ENCODE measurements at regions not wholly inside any gene's neighbourhood (a gene's known extent, or its start where the extent isn't known, plus 50 kb on each side); places are given as distances from the start of the nearest gene placed in this dataset.

DNA sequence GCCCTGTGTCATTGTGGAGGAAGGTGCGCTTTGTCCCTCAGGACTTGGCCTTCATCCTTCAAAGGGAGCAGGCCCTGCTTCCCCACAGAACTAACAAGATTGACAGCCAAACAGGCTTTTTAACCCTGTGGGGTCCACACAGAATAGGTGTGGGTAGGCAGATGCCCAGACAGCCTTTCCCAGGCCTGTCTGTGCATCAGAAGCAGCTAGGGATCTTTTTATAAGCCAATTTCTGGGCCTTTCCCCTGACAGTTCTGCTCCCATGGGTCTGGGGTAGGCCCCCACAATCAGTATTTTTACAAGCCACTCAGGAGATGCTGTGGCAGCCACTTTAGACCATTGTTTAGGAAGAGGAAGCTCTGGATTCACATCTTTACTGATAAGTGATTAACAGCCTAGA is 69.2 kb downstream of the MRPL46 start (continued):
- TF ChIP-seq, protein P1, sequence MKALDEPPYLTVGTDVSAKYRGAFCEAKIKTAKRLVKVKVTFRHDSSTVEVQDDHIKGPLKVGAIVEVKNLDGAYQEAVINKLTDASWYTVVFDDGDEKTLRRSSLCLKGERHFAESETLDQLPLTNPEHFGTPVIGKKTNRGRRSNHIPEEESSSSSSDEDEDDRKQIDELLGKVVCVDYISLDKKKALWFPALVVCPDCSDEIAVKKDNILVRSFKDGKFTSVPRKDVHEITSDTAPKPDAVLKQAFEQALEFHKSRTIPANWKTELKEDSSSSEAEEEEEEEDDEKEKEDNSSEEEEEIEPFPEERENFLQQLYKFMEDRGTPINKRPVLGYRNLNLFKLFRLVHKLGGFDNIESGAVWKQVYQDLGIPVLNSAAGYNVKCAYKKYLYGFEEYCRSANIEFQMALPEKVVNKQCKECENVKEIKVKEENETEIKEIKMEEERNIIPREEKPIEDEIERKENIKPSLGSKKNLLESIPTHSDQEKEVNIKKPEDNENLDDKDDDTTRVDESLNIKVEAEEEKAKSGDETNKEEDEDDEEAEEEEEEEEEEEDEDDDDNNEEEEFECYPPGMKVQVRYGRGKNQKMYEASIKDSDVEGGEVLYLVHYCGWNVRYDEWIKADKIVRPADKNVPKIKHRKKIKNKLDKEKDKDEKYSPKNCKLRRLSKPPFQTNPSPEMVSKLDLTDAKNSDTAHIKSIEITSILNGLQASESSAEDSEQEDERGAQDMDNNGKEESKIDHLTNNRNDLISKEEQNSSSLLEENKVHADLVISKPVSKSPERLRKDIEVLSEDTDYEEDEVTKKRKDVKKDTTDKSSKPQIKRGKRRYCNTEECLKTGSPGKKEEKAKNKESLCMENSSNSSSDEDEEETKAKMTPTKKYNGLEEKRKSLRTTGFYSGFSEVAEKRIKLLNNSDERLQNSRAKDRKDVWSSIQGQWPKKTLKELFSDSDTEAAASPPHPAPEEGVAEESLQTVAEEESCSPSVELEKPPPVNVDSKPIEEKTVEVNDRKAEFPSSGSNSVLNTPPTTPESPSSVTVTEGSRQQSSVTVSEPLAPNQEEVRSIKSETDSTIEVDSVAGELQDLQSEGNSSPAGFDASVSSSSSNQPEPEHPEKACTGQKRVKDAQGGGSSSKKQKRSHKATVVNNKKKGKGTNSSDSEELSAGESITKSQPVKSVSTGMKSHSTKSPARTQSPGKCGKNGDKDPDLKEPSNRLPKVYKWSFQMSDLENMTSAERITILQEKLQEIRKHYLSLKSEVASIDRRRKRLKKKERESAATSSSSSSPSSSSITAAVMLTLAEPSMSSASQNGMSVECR (CRISPR knock-in tag; IDR thresholded peaks at IDR 0.05; ENCODE audit: borderline replicate concordance): no peak
- no peak for TF ChIP-seq EMX1 (CRISPR knock-in tag; IDR thresholded peaks at IDR 0.05)
- TF ChIP-seq TCF7 (CRISPR knock-in tag; IDR thresholded peaks at IDR 0.05; ENCODE audit: low read depth): no peak
- no peak for TF ChIP-seq FOXP1 (CRISPR knock-in tag; IDR thresholded peaks at IDR 0.05; ENCODE audit: borderline replicate concordance)
- TF ChIP-seq TP53 (CRISPR knock-in tag; IDR thresholded peaks at IDR 0.05): no peak

- POLR2A ChIA-PET: no interaction called here
- ATAC-seq: no peak
- TF ChIP-seq, protein P2, sequence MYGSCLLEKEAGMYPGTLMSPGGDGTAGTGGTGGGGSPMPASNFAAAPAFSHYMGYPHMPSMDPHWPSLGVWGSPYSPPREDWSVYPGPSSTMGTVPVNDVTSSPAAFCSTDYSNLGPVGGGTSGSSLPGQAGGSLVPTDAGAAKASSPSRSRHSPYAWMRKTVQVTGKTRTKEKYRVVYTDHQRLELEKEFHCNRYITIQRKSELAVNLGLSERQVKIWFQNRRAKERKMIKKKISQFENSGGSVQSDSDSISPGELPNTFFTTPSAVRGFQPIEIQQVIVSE (CRISPR knock-in tag; IDR thresholded peaks at IDR 0.05; ENCODE audit: borderline replicate concordance): no peak
- TF ChIP-seq GABPB1 (CRISPR knock-in tag; IDR thresholded peaks at IDR 0.05) (no peak), GTF2I (CRISPR knock-in tag; conservative IDR thresholded peaks at IDR 0.05) (no peak), SOX15 (CRISPR knock-in tag; IDR thresholded peaks at IDR 0.05) (no peak), ZNF121 (CRISPR knock-in tag; IDR thresholded peaks at IDR 0.05) (no peak), JAZF1 (CRISPR knock-in tag; IDR thresholded peaks at IDR 0.05) (no peak), EMX1 (CRISPR knock-in tag; IDR thresholded peaks at IDR 0.05) (no peak), PREB (CRISPR knock-in tag; IDR thresholded peaks at IDR 0.05; ENCODE audit: borderline replicate concordance) (no peak), KAT7 (CRISPR knock-in tag; IDR thresholded peaks at IDR 0.05; ENCODE audit: borderline replicate concordance) (no peak), ETV6 (CRISPR knock-in tag; IDR thresholded peaks at IDR 0.05) (no peak), TCF7 (CRISPR knock-in tag; IDR thresholded peaks at IDR 0.05; ENCODE audit: low read depth) (no peak), PRDM15 (CRISPR knock-in tag; IDR thresholded peaks at IDR 0.05) (no peak), PRRX2 (CRISPR knock-in tag; IDR thresholded peaks at IDR 0.05) (no peak), ZNF263 (CRISPR knock-in tag; IDR thresholded peaks at IDR 0.05; ENCODE audit: low read depth) (no peak)
- TF ChIP-seq, protein P1 (CRISPR knock-in tag; IDR thresholded peaks at IDR 0.05; ENCODE audit: borderline replicate concordance): no peak
- TF ChIP-seq, protein P3, sequence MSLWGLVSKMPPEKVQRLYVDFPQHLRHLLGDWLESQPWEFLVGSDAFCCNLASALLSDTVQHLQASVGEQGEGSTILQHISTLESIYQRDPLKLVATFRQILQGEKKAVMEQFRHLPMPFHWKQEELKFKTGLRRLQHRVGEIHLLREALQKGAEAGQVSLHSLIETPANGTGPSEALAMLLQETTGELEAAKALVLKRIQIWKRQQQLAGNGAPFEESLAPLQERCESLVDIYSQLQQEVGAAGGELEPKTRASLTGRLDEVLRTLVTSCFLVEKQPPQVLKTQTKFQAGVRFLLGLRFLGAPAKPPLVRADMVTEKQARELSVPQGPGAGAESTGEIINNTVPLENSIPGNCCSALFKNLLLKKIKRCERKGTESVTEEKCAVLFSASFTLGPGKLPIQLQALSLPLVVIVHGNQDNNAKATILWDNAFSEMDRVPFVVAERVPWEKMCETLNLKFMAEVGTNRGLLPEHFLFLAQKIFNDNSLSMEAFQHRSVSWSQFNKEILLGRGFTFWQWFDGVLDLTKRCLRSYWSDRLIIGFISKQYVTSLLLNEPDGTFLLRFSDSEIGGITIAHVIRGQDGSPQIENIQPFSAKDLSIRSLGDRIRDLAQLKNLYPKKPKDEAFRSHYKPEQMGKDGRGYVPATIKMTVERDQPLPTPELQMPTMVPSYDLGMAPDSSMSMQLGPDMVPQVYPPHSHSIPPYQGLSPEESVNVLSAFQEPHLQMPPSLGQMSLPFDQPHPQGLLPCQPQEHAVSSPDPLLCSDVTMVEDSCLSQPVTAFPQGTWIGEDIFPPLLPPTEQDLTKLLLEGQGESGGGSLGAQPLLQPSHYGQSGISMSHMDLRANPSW (CRISPR knock-in tag; conservative IDR thresholded peaks at IDR 0.05; ENCODE audit: low read depth): no peak
Measured at GRCh38 chr15:88397506-88397905, 69.7 kb downstream of the MRPL46 start.

More at GRCh38 chr15:88397506-88397905, 69.7 kb downstream of the MRPL46 start:
- no peaks in the 10 kb centered on the region for H3K36me3 Mint-ChIP-seq
- CTCF ChIA-PET: interaction anchor here (0.9 to 2.3 kb wide), 4 partner anchors 32 to 140 kb away, joined by 3 to 8 read pairs (median 4); no protein-coding TSS in a partner anchor
- no peak overlapping the region for H3K4me3 Mint-ChIP-seq
- H3K27ac Mint-ChIP-seq: no peak overlapping the region
- no peak for DNase-seq (ENCODE audit: low spot score)
- peaks cover 8% of the 10 kb centered on the region for H3K4me1 Mint-ChIP-seq
- H3K27me3 Mint-ChIP-seq (ENCODE audit: low read depth): no peaks in the 10 kb centered on the region
- H3K9me3 Mint-ChIP-seq: no peaks in the 10 kb centered on the region

All from WTC11 (cell line).